SK-N-MC (cell line): ENCODE measurements at regions not wholly inside any gene's neighbourhood (a gene's known extent, or its start where the extent isn't known, plus 50 kb on each side); places are given as distances from the start of the nearest gene placed in this dataset.

Experiments used
- DNase-seq: peaks from one replicate; pipeline ENCODE4 v3.0.0-alpha.2; 2011; ENCODE audit warnings: low read depth, low spot score
- H3K27ac ChIP-seq: fragments of 200-600 bp; sonication (generic); 2 replicates; pipeline ENCODE4 v1.5.1; 2016; ENCODE audit warnings: mixed run types
- H3K36me3 ChIP-seq: fragments of 200-600 bp; sonication (generic); 2 replicates; pipeline ENCODE4 v1.6.1; 2017; ENCODE audit warnings: antibody characterized with exemption, low read length, mixed read lengths; ENCODE audit not compliant: insufficient read depth
- H3K4me3 ChIP-seq: fragments of 200-600 bp; sonication (generic); 2 replicates; pipeline ENCODE4 v1.5.1; 2016
- H3K9ac ChIP-seq: fragments of 200-600 bp; sonication (generic); 2 replicates; pipeline ENCODE4 v1.8.0; 2017; ENCODE audit warnings: mixed run types, mixed read lengths; ENCODE audit not compliant: insufficient read length
- H3K9me3 ChIP-seq: fragments of 200-600 bp; sonication (generic); 2 replicates; pipeline ENCODE4 v1.6.1; 2017; ENCODE audit warnings: low read depth, mild to moderate bottlenecking, antibody characterized with exemption, low read length, moderate library complexity, mixed read lengths
- EZH2 ChIP-seq: fragments of 200-600 bp; sonication (generic); IDR thresholded peaks from one replicate; pipeline ENCODE4 v1.6.1; 2017; ENCODE audit warnings: antibody characterized with exemption
- FOXP2 ChIP-seq: optimal IDR thresholded peaks from 2 replicates; pipeline ENCODE3; 2011; ENCODE audit warnings: mild to moderate bottlenecking, moderate library complexity; ENCODE audit not compliant: insufficient read depth; ENCODE audit errors: extremely low read length, control extremely low read depth
- POLR2AphosphoS5 ChIP-seq: IDR thresholded peaks from 2 replicates; pipeline ENCODE4 v1.6.1; 2012; ENCODE audit warnings: mild to moderate bottlenecking, low read depth, low read length, borderline replicate concordance

GRCh38 chr10:60576130-60577069 lies 186.7 kb upstream of the ANK3 start:
- no peaks in the 10 kb centered on the region for H3K9me3 ChIP-seq
- TF ChIP-seq FOXP2, result no peak
- no peak for TF ChIP-seq POLR2AphosphoS5
- TF ChIP-seq EZH2, result no peak
- H3K36me3 ChIP-seq, result no peaks in the 10 kb centered on the region
- no peak overlapping the region for H3K27ac ChIP-seq
- no peak for DNase-seq
- H3K4me3 ChIP-seq, result no peak overlapping the region
- H3K9ac ChIP-seq, result no peak overlapping the region

- Histone ChIP-seq H3K36me3 (no peaks in the 10 kb centered on the region), H3K9ac (no peak overlapping the region), H3K9me3 (no peaks in the 10 kb centered on the region), H3K4me3 (no peak overlapping the region), H3K27ac (no peak overlapping the region)
- TF ChIP-seq FOXP2 (no peak), EZH2 (no peak), POLR2AphosphoS5 (no peak)
- no peak for DNase-seq
Measured at GRCh38 chr10:60575105-60575504, 185.4 kb upstream of the ANK3 start.

DNA sequence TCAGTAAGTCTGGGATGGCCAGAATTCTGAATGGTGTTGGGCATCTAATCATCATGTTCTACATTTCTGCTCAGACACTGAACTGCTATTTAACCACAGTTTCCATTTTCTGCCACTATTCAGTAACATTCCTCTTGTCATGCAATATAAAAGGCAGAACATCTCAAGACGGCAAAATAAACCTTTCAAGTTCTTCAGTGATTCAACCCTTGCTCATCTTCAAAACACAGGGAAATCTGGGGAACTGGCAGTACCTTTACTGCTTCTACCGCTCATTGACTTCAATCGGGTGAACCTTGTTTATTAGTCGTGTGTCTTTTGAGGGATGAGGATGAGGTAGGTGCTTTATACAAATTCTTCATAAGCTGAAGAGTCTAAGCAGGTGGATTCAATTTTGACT lies 184.7 kb upstream of the ANK3 start:
- Histone ChIP-seq H3K9ac (no peak overlapping the region), H3K9me3 (no peaks in the 10 kb centered on the region), H3K4me3 (no peak overlapping the region), H3K36me3 (no peaks in the 10 kb centered on the region), H3K27ac (no peak overlapping the region)
- DNase-seq, result no peak
- TF ChIP-seq POLR2AphosphoS5 (no peak), FOXP2 (no peak), EZH2 (no peak)

DNA sequence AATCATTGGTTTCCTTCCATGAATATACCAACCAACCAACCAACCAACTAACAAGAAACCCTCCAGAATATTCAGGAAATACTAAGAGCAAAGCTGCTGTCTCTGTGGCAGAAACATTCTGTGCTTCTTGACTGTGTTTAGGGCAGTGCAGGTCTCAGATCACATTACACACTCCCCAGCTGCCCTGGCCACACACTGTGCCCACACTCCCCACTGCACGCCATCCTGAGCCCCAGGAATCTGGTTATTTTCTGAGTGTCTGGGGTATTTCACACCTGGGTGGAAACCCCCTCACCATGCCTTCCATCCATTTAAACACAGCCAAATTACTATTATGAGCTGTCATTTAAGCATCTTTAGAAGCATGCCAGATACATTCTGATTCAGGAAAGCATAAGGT lies 183.7 kb upstream of the ANK3 start:
- no peak for DNase-seq
- TF ChIP-seq POLR2AphosphoS5 (no peak), EZH2 (no peak), FOXP2 (no peak)
- H3K9me3 ChIP-seq, result no peaks in the 10 kb centered on the region
- no peak overlapping the region for H3K4me3 ChIP-seq
- H3K36me3 ChIP-seq, result no peaks in the 10 kb centered on the region
- H3K27ac ChIP-seq, result no peak overlapping the region
- no peak overlapping the region for H3K9ac ChIP-seq

DNA sequence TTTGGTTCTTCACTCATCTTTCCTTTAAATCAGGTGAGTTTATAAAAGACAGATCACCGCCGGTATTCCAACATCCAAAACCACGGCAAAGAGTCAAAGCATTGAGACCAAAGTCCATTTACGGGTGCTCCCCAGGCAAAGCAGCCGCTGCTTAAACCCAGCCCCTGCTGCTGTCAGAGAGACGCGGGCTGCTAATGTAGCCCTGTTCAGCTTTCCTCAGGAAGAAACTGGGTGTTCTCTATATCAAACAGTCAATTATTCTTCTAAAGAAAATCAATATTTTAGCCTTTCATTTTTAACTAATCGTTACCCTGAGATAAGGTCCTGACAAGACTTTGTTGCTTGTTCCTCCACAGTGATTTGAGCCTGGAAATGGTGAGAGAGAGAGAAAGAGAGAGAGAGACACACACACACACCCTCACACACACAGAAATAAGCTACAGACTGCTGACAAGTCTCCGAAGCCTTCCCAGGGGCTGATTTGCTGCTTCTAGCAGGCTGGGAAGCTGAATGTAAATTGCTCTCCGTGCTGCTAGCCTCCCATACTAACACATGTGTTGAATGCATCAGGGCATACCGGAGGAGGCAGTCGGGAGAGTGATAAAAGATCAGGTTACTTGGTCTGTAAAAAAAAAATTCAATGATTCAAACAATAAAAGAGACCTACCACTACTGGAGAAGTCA lies 183.0 kb upstream of the ANK3 start:
- Histone ChIP-seq H3K27ac (no peak overlapping the region), H3K36me3 (no peaks in the 10 kb centered on the region), H3K4me3 (peak overlapping the region; percentile 75), H3K9ac (peak overlapping the region; percentile 59), H3K9me3 (no peaks in the 10 kb centered on the region)
- no peak for TF ChIP-seq POLR2AphosphoS5
- TF ChIP-seq FOXP2, result no peak
- no peak for DNase-seq

GRCh38 chr10:60570896-60571295 lies 181.2 kb upstream of the ANK3 start:
- no peak overlapping the region for H3K9ac ChIP-seq

DNA sequence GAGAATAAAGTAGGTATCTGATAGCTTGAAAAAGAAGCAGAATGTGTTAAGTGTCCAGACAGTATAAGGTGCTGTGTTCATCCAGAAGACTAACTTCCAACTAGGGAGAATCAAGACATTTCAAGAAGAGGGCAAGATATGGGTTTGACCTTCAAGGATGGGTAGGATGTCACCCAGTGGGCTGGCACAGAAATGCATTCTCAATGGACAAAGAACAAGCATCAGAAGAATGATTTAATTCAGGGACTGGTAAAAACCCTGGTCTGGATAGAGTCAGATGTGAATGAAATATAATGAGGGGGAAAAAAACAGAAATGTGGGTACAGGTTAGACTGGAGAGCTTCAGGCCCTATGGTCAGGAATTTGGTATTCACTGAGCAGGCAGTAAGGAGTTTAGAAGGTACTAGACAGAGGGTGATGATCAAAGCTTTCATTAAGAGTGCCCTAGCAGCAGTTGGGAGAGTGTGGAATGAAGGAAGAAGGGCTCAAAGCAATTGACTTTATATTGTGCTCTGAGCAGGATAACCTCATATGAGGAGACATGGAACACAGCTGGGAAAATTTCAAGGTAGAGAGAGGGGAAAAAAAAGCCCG lies 180.7 kb upstream of the ANK3 start:
- H3K9ac ChIP-seq, result no peak overlapping the region
- TF ChIP-seq EZH2 (no peak), POLR2AphosphoS5 (no peak), FOXP2 (no peak)
- H3K36me3 ChIP-seq, result no peaks in the 10 kb centered on the region
- no peaks in the 10 kb centered on the region for H3K9me3 ChIP-seq
- no peak overlapping the region for H3K4me3 ChIP-seq
- no peak overlapping the region for H3K27ac ChIP-seq
- DNase-seq, result no peak

More at GRCh38 chr10:60570896-60571295, 181.2 kb upstream of the ANK3 start:
- Histone ChIP-seq H3K36me3 (no peaks in the 10 kb centered on the region), H3K27ac (no peak overlapping the region), H3K9me3 (no peaks in the 10 kb centered on the region), H3K4me3 (no peak overlapping the region)
- no peak for DNase-seq
- TF ChIP-seq FOXP2 (no peak), POLR2AphosphoS5 (no peak), EZH2 (no peak)

GRCh38 chr10:60569681-60570080 lies 180.0 kb upstream of the ANK3 start:
- Histone ChIP-seq H3K4me3 (no peak overlapping the region), H3K9ac (no peak overlapping the region), H3K27ac (no peak overlapping the region), H3K36me3 (no peaks in the 10 kb centered on the region), H3K9me3 (no peaks in the 10 kb centered on the region)
- TF ChIP-seq EZH2 (no peak), FOXP2 (no peak), POLR2AphosphoS5 (no peak)
- DNase-seq, result no peak
